ENCODE measurements at regions not wholly inside any gene's neighbourhood (a gene's known extent, or its start where the extent isn't known, plus 50 kb on each side); places are given as distances from the start of the nearest gene placed in this dataset.

GRCh38 chr2:118291251-118291880, 203.1 kb downstream of the INSIG2 start:
- TF ChIP-seq RAD21 (IDR thresholded peaks at IDR 0.05), result no peak
- no peak for TF ChIP-seq ZBTB33 (IDR thresholded peaks at IDR 0.05)
- TF ChIP-seq CTCF (IDR thresholded peaks at IDR 0.05; ENCODE audit: low read depth, low read length, missing input control), result no peak
- no peak for TF ChIP-seq SP1 (IDR thresholded peaks at IDR 0.05)
- no peak for TF ChIP-seq REST (IDR thresholded peaks at IDR 0.05)
- no peak for TF ChIP-seq MAX (IDR thresholded peaks at IDR 0.05)
- TF ChIP-seq TAF1 (conservative IDR thresholded peaks at IDR 0.05), result no peak

All from liver (tissue), 3 donors.